ENCODE measurements at regions not wholly inside any gene's neighbourhood (a gene's known extent, or its start where the extent isn't known, plus 50 kb on each side); places are given as distances from the start of the nearest gene placed in this dataset.

- H3K4me2 ChIP-seq (ENCODE audit: insufficient read depth, low read length): no peak overlapping the region
- H4K20me1 ChIP-seq (ENCODE audit: insufficient read depth, low read length): no peaks in the 10 kb centered on the region
- peak; percentile 53 for DNase-seq (ENCODE audit: insufficient read length, low spot score, missing footprints)
- H3K27ac ChIP-seq (ENCODE audit: low read depth, low read length): no peak overlapping the region
- H3K27me3 ChIP-seq (ENCODE audit: insufficient read depth, low read length): no peaks in the 10 kb centered on the region
- no peak for TF ChIP-seq CTCF (IDR thresholded peaks at IDR 0.05; ENCODE audit: extremely low read depth, low read depth, low read length)
- H2AFZ ChIP-seq (ENCODE audit: low read length): no peak overlapping the region
- no peak overlapping the region for H3K4me3 ChIP-seq (ENCODE audit: insufficient read depth, low read length)
- no peaks in the 10 kb centered on the region for H3K79me2 ChIP-seq (ENCODE audit: insufficient read depth, low read length)
- no peaks in the 10 kb centered on the region for H3K9me3 ChIP-seq (ENCODE audit: low read depth, low read length)
- H3K36me3 ChIP-seq (ENCODE audit: insufficient read depth, low read length): no peaks in the 10 kb centered on the region
- H3K4me1 ChIP-seq (ENCODE audit: insufficient read depth, low read length): no peaks in the 10 kb centered on the region
These were observed 223.8 kb downstream of the CTTN start for GRCh38 chr11:70622091-70622490.

- H3K27me3 ChIP-seq (ENCODE audit: insufficient read depth, low read length): no peaks in the 10 kb centered on the region
- H4K20me1 ChIP-seq (ENCODE audit: insufficient read depth, low read length): no peaks in the 10 kb centered on the region
- no peak for TF ChIP-seq CTCF (IDR thresholded peaks at IDR 0.05; ENCODE audit: extremely low read depth, low read depth, low read length)
- peak; percentile 52 for DNase-seq (ENCODE audit: insufficient read length, low spot score, missing footprints)
- H3K27ac ChIP-seq (ENCODE audit: low read depth, low read length): no peak overlapping the region
- no peaks in the 10 kb centered on the region for H3K79me2 ChIP-seq (ENCODE audit: insufficient read depth, low read length)
- H2AFZ ChIP-seq (ENCODE audit: low read length): no peak overlapping the region
- H3K4me3 ChIP-seq (ENCODE audit: insufficient read depth, low read length): no peak overlapping the region
- H3K4me2 ChIP-seq (ENCODE audit: insufficient read depth, low read length): no peak overlapping the region
- no peaks in the 10 kb centered on the region for H3K9me3 ChIP-seq (ENCODE audit: low read depth, low read length)
- no peaks in the 10 kb centered on the region for H3K4me1 ChIP-seq (ENCODE audit: insufficient read depth, low read length)
- no peaks in the 10 kb centered on the region for H3K36me3 ChIP-seq (ENCODE audit: insufficient read depth, low read length)
These were observed 225.7 kb downstream of the CTTN start for GRCh38 chr11:70623906-70624597.

- Histone ChIP-seq H3K4me1 (ENCODE audit: insufficient read depth, low read length) (no peaks in the 10 kb centered on the region), H3K27me3 (ENCODE audit: insufficient read depth, low read length) (no peaks in the 10 kb centered on the region), H3K36me3 (ENCODE audit: insufficient read depth, low read length) (no peaks in the 10 kb centered on the region), H2AFZ (ENCODE audit: low read length) (no peak overlapping the region), H3K9me3 (ENCODE audit: low read depth, low read length) (no peaks in the 10 kb centered on the region), H3K27ac (ENCODE audit: low read depth, low read length) (no peak overlapping the region), H3K4me2 (ENCODE audit: insufficient read depth, low read length) (no peak overlapping the region), H4K20me1 (ENCODE audit: insufficient read depth, low read length) (no peaks in the 10 kb centered on the region), H3K4me3 (ENCODE audit: insufficient read depth, low read length) (no peak overlapping the region), H3K79me2 (ENCODE audit: insufficient read depth, low read length) (no peaks in the 10 kb centered on the region)
- peak; percentile 29 for DNase-seq (ENCODE audit: insufficient read length, low spot score, missing footprints)
- TF ChIP-seq CTCF (IDR thresholded peaks at IDR 0.05; ENCODE audit: extremely low read depth, low read depth, low read length): no peak
These were observed 226.3 kb downstream of the CTTN start for GRCh38 chr11:70624598-70624993.

DNA sequence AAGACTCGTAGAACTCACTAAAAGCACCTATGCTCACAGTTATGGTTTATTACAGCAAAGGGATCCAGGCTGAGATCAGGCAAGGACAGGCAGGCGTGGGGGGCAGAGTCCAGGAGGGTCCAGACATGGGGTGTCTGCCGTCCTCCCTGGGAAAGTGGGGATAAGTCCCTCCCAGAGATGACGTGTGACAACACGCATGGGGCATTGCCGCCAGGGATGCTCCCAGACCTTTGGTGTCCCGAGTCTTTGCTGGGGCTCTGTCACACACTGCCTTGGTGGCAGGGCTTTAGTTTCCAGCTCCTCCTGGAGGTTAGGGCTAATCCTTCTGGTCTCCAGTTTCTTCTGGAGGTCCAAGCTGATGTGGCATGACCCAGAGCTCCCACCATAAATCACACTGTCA, 226.7 kb downstream of the CTTN start:
- no peak overlapping the region for H3K27ac ChIP-seq (ENCODE audit: low read depth, low read length)
- no peaks in the 10 kb centered on the region for H3K9me3 ChIP-seq (ENCODE audit: low read depth, low read length)
- H4K20me1 ChIP-seq (ENCODE audit: insufficient read depth, low read length): no peaks in the 10 kb centered on the region
- no peaks in the 10 kb centered on the region for H3K4me1 ChIP-seq (ENCODE audit: insufficient read depth, low read length)
- H3K79me2 ChIP-seq (ENCODE audit: insufficient read depth, low read length): no peaks in the 10 kb centered on the region
- no peak overlapping the region for H3K4me3 ChIP-seq (ENCODE audit: insufficient read depth, low read length)
- H3K4me2 ChIP-seq (ENCODE audit: insufficient read depth, low read length): no peak overlapping the region
- no peaks in the 10 kb centered on the region for H3K27me3 ChIP-seq (ENCODE audit: insufficient read depth, low read length)
- no peaks in the 10 kb centered on the region for H3K36me3 ChIP-seq (ENCODE audit: insufficient read depth, low read length)
- no peak overlapping the region for H2AFZ ChIP-seq (ENCODE audit: low read length)
- no peak for TF ChIP-seq CTCF (IDR thresholded peaks at IDR 0.05; ENCODE audit: extremely low read depth, low read depth, low read length)
- peak; percentile 62 for DNase-seq (ENCODE audit: insufficient read length, low spot score, missing footprints)

All from osteoblast (primary cell).